AG04450 (cell line): ENCODE measurements at regions not wholly inside any gene's neighbourhood (a gene's known extent, or its start where the extent isn't known, plus 50 kb on each side); places are given as distances from the start of the nearest gene placed in this dataset.

Experiments used
- CTCF ChIA-PET: fragments of 300-600, 350-600 bp; formaldehyde crosslinking; extraction: SDS; loops from one replicate; lab custom pipeline; 2022; ENCODE audit warnings: antibody characterized with exemption, inconsistent platforms; lab: Charles Lee
- POLR2A ChIA-PET: fragments of 350-600 bp; formaldehyde crosslinking; extraction: SDS; loops from one replicate; lab custom pipeline; 2021; ENCODE audit warnings: antibody characterized with exemption, inconsistent platforms; lab: Yijun Ruan, JAX
- DNase-seq: peaks from one replicate; pipeline ENCODE4 v3.0.0-alpha.2; 2011; ENCODE audit warnings: low read depth, low spot score
- H3K27ac ChIP-seq: one replicate; pipeline ENCODE4 v1.5.1; 2012; ENCODE audit warnings: low read depth, low read length, control low read depth
- H3K27me3 ChIP-seq: one replicate; pipeline ENCODE4 v1.6.0; 2012; ENCODE audit warnings: low read length; ENCODE audit not compliant: control insufficient read depth, insufficient read depth
- H3K4me3 ChIP-seq: 2 replicates; pipeline ENCODE4 v1.5.1; 2011; ENCODE audit warnings: mild to moderate bottlenecking, low read depth, low read length, control low read depth
- H3K9me3 ChIP-seq: 2 replicates; pipeline ENCODE4 v1.5.1; 2012; ENCODE audit warnings: low read length; ENCODE audit not compliant: control insufficient read depth, insufficient read depth
- TF ChIP-seq, protein P1 (sequence below): IDR thresholded peaks from 2 replicates; pipeline ENCODE4 v1.5.1; 2011; ENCODE audit warnings: low read depth, low read length, control low read depth, inconsistent platforms

DNA sequence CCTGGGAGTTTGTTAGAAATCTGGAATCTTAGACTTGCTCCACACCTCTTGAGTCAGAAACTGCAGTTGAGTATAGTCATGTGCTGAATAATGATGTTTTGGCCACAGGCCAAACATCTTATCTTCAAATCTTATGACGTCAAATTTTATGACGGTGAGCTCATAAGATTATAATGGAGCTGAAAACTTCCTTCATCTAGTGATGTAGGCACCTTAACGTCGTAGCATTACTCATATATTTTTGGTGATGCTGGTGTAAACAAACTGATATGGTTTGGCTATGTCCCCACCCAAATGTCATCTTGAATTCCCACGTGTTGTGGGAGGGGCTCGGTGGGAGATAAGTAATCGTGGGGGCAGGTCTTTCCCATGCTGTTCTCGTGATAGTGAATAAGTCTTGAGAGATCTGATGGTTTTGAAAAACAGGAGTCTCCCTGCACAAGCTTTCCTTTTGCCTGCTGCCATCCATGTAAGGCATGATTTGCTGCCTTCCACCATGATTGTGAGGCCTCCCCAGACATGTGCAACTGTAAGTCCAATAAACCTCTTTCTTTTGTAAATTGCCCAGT lies 268.0 kb upstream of the PROK2 start:
- TF ChIP-seq, protein P1, sequence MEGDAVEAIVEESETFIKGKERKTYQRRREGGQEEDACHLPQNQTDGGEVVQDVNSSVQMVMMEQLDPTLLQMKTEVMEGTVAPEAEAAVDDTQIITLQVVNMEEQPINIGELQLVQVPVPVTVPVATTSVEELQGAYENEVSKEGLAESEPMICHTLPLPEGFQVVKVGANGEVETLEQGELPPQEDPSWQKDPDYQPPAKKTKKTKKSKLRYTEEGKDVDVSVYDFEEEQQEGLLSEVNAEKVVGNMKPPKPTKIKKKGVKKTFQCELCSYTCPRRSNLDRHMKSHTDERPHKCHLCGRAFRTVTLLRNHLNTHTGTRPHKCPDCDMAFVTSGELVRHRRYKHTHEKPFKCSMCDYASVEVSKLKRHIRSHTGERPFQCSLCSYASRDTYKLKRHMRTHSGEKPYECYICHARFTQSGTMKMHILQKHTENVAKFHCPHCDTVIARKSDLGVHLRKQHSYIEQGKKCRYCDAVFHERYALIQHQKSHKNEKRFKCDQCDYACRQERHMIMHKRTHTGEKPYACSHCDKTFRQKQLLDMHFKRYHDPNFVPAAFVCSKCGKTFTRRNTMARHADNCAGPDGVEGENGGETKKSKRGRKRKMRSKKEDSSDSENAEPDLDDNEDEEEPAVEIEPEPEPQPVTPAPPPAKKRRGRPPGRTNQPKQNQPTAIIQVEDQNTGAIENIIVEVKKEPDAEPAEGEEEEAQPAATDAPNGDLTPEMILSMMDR, result no peak
- no peak for DNase-seq
- CTCF ChIA-PET, result no interaction called here
- H3K9me3 ChIP-seq, result no peaks in the 10 kb centered on the region
- H3K27me3 ChIP-seq, result peaks cover under 1% of the 10 kb centered on the region
- POLR2A ChIA-PET, result no interaction called here
- no peak overlapping the region for H3K4me3 ChIP-seq
- H3K27ac ChIP-seq, result no peak overlapping the region

DNA sequence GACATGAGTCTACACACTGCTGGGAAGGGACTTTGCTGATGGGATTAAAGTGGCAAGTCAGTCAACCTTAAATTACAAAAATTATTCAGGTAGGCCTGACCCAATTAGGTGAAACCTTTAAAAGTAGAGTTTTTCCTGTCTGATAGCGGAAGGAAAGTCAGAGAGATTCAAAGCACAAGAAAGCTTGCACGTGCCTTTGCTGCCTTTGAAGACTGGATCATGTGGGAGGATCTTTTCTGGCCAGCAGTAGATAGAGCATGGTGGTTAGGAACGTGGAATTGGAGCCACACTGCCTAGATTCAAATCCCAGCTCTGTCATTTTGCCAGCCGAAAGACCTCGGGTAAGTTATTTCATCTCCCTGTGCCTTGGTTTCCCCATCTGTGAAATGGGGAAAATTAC lies 265.8 kb upstream of the PROK2 start:
- Histone ChIP-seq H3K27ac (no peak overlapping the region), H3K4me3 (no peak overlapping the region), H3K9me3 (no peaks in the 10 kb centered on the region), H3K27me3 (no peaks in the 10 kb centered on the region)
- ChIA-PET POLR2A (no interaction called here), CTCF (no interaction called here)
- TF ChIP-seq, protein P1, result no peak
- no peak for DNase-seq

DNA sequence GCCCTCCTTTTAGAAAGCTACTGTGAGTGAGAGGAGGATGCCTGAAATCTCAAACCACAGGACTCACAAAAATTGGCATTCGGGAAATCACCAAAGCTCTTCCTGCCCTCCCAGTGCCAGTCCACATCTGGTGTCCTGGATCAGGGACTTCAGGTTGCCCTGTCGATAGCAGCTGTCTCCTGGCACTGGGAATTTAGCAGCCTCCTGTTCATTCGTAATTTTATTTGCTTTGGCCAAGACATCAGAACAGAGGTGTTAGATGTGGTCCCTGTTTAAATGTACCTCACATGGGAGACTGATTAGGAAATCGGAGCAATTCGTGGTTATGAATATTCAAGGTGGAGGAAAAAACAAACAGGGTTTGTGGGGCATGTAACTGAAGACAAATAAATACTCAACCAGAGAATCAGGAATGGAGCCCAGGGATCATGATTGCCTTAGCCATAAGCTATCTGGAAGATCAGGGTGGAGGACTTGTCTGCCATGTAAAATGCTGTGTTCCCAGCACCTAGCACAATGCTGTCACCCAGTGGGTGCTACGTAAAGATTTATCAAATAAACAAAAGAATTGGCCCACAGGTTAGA lies 265.2 kb upstream of the PROK2 start:
- TF ChIP-seq, protein P1, result no peak
- no peaks in the 10 kb centered on the region for H3K27me3 ChIP-seq
- no peak overlapping the region for H3K27ac ChIP-seq
- no peak for DNase-seq
- ChIA-PET POLR2A (no interaction called here), CTCF (no interaction called here)
- no peaks in the 10 kb centered on the region for H3K9me3 ChIP-seq
- no peak overlapping the region for H3K4me3 ChIP-seq

DNA sequence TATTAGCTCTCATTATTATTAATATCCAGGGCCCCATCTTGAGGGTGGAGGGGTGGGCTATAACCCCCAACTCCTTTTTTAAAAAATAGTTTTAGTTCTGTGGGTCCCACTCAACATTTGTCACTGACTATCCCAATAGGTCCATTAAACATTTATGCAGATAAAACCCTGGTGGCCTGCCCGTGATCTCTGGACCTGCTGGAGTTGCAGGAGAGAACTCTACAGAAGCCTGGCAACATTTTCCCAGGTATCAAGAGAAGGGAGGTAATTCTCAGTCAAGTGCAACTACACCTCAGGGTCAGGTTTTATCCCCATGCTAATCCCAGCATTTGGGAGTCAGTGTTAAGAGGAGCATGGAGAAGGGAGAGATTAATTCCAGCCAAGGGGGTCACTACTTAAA lies 264.4 kb upstream of the PROK2 start:
- Histone ChIP-seq H3K27me3 (no peaks in the 10 kb centered on the region), H3K4me3 (no peak overlapping the region), H3K27ac (no peak overlapping the region), H3K9me3 (no peaks in the 10 kb centered on the region)
- DNase-seq, result no peak
- TF ChIP-seq, protein P1, result no peak
- CTCF ChIA-PET, result no interaction called here
- POLR2A ChIA-PET, result no interaction called here

GRCh38 chr3:72048873-72049272 lies 263.9 kb upstream of the PROK2 start:
- TF ChIP-seq, protein P1, result no peak
- H3K27ac ChIP-seq, result no peak overlapping the region
- no peak overlapping the region for H3K4me3 ChIP-seq
- ChIA-PET POLR2A (no interaction called here), CTCF (no interaction called here)
- DNase-seq, result no peak
- H3K27me3 ChIP-seq, result no peaks in the 10 kb centered on the region
- H3K9me3 ChIP-seq, result no peaks in the 10 kb centered on the region
